HG03064 (cell line): ENCODE measurements at regions not wholly inside any gene's neighbourhood (a gene's known extent, or its start where the extent isn't known, plus 50 kb on each side); places are given as distances from the start of the nearest gene placed in this dataset.

Experiments
- ATAC-seq: cut with Tn5 transposase; IDR thresholded peaks from one replicate; pipeline ENCODE4 v1.9.1; 2021; ENCODE audit warnings: low read depth; ENCODE audit not compliant: unreplicated experiment

DNA sequence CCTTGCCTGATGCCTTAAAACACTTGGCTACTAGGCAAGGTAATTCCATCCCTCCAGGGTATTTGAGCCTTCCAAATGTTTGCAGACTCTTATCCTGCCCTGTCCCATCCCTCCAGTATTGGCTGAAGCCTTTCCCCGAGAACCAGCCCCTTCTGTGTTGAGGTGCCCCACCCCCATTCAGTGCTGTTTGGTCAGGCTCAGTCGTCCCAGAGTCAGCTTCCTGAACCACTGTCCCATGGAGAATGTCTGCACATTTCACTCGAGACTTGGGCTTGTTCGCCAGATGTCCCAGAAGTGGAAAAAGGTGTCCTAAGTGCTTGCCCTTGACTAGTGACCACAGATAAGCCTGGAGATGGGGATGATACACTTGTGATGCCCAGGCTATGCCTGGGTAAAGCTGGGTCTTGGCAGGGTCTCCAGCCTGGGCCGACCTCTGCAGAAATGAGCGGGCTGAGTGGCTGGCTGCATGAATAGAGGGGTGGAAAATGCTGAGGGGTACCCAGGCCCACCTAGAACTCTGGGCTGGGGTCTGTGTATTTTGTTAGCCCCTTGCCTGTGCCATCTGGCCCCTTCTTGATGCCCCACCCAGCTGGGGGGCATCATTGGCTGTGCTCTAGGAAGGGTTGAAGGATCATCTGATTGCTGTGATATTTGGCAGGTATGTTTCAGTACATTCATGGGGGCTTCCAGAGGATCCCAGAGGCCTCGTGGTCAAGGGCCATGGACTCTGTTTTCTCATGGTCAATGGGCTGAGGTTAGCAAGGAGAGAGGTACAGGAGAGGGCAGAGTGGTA, 178.4 kb downstream of the MACROH2A1 start:
- no peak for ATAC-seq

DNA sequence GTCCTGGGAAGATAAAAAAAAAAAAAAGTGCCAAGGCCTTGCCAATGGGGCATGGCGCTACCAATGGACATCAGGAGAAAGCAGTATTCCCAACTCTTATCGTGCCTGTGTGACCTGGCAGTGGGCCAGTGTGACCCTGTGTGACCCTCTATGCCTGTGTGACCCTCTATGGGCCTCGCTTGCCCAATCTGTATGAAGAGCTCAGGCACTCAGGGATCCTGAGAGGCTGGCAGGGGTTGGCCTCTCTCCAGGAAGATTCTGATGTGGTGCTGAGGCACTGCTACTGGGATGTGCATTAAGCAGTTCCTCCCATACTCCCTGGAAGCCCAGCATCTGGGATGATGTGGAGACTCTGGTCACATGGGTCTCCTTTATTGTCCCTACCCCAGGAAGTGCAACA, 179.2 kb downstream of the MACROH2A1 start:
- ATAC-seq = no peak

- ATAC-seq = no peak
Measured at GRCh38 chr5:135218790-135219568, 180.1 kb downstream of the MACROH2A1 start.

GRCh38 chr5:135218486-135218755, 180.6 kb downstream of the MACROH2A1 start:
- ATAC-seq = no peak

- ATAC-seq = no peak
Measured at GRCh38 chr5:135217669-135218485, 181.2 kb downstream of the MACROH2A1 start.

GRCh38 chr5:135216471-135217343, 182.3 kb downstream of the MACROH2A1 start:
- ATAC-seq = no peak

- no peak for ATAC-seq
Measured at GRCh38 chr5:135215617-135216470, 181.8 kb upstream of the PITX1 start.

GRCh38 chr5:135214897-135215616, 181.0 kb upstream of the PITX1 start:
- ATAC-seq = no peak

DNA sequence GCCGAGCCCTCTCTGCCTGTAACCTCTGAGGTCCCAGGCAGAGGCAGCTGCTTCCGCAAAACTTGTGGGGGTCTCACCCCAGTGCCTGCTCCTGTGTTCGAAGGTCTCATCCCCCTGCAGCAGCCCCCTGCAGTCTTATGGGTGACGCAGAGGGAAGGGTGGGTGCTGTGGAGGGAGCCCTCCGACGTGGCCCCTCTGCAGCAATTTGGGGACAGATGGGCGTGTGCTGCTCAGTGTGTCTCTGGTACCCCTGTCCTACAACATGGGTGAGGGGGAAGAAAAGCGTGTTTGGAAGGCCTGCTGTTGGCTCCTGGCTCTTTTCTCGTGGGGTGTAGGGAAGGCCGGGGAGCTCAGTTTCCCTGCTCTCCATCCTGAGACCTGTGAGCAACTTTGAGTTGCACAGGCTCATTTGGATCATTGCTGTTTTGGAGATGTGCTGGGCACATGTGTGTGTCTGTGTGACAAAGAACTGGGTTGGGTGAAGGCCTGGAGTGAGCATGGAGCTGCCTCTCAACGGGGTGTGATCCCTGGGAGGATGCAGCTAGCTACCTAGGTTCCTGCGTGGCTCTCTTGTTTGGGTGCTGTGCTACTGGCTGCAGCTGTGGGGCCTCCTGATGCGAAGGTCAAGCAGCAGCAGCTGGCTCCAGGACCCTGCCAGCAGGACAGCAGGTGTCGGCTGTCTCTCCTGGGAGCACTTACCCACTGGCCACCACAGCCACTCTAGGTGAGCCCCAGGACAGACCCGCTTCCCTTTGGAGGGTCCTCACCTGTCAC, 179.6 kb upstream of the PITX1 start:
- ATAC-seq = no peak

- ATAC-seq = no peak
Measured at GRCh38 chr5:135213027-135213386, 179.0 kb upstream of the PITX1 start.

- ATAC-seq = no peak
Measured at GRCh38 chr5:135212361-135213026, 178.5 kb upstream of the PITX1 start.

DNA sequence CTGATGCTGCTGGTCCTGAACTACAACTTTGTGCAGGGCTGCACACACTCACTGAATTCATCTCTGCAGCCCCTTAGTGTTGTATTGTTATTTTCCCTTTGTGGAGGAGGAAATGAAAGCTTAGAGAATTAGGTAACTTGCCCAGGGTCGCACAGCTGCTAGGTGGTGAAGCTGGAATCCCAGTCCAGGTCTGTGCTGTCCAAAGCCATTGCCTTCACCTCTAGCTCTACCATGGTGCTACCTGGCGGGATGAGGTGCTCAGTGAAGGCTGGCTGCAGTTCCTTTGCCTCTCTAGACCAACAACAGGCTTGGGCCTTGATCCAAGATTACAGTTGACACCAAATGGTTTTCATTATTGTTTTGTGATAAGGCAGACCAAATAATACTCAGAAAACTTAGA, 177.8 kb upstream of the PITX1 start:
- ATAC-seq = no peak

DNA sequence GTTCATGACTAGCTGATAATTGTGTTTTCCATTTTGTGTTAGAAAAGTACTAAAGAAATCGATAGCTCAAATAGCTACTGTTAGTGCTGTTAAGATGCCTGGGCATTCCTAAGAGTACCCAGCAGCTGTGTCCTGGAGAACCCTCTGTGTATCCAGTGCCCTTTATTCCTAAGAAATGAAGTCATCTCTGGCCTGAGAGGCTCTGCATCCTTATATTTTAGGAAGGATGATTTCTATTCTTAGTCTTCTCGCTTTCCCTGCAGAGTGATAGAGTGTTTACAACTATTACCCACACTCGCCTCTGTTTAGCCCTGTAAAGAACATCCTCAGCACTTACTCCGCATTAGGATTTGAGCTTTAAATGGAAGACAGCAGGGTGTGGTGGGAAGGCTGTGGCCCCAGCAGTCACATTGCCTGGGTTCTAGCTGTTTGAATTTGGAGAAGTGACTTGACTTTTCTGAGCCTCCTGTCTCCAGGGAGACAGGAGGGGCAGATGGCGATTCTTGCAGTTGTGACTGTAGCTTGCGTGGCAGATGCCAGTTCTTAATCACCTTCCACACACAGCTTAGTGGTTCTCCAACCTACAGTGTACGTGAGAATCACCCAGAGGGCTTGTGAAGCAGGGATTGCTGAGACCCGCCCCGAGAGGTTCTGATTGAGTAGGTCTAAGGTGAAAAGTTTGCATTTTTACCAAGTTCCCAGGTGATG, 177.2 kb upstream of the PITX1 start:
- ATAC-seq = no peak

- no peak for ATAC-seq
Measured at GRCh38 chr5:135210286-135211055, 176.4 kb upstream of the PITX1 start.

- ATAC-seq = no peak
Measured at GRCh38 chr5:135208903-135209721, 175.1 kb upstream of the PITX1 start.

GRCh38 chr5:135208555-135208902, 174.5 kb upstream of the PITX1 start:
- ATAC-seq = no peak
